ENCODE measurements at regions not wholly inside any gene's neighbourhood (a gene's known extent, or its start where the extent isn't known, plus 50 kb on each side); places are given as distances from the start of the nearest gene placed in this dataset.

GRCh38 chr12:66916189-66916588, 237.3 kb upstream of the GRIP1 start:
- Histone ChIP-seq H3K27me3 (ENCODE audit: control insufficient read depth, insufficient read depth, low read length) (no peaks in the 10 kb centered on the region), H3K36me3 (ENCODE audit: control insufficient read depth in 2 of 3, insufficient read depth in 3 of 3, low read length in 3 of 3) (no peaks in the 10 kb centered on the region), H3K27ac (ENCODE audit: low read depth in 2 of 2, low read length in 2 of 2) (no peak overlapping the region), H3K9ac (ENCODE audit: low read length in 3 of 3) (no peak overlapping the region), H3K4me3 (ENCODE audit: low read length in 3 of 3) (no peak overlapping the region), H3K9me3 (ENCODE audit: control insufficient read depth in 2 of 3, insufficient read depth in 1 of 3, low read length in 3 of 3) (no peaks in the 10 kb centered on the region), H3K4me1 (ENCODE audit: control insufficient read depth in 2 of 3, insufficient read depth in 2 of 3, low read depth in 1 of 3, low read length in 3 of 3) (no peaks in the 10 kb centered on the region)
- DNase-seq, result no peak
- intact Hi-C loops (cut with DNase I), result no loop called here
- TF ChIP-seq, protein P1, sequence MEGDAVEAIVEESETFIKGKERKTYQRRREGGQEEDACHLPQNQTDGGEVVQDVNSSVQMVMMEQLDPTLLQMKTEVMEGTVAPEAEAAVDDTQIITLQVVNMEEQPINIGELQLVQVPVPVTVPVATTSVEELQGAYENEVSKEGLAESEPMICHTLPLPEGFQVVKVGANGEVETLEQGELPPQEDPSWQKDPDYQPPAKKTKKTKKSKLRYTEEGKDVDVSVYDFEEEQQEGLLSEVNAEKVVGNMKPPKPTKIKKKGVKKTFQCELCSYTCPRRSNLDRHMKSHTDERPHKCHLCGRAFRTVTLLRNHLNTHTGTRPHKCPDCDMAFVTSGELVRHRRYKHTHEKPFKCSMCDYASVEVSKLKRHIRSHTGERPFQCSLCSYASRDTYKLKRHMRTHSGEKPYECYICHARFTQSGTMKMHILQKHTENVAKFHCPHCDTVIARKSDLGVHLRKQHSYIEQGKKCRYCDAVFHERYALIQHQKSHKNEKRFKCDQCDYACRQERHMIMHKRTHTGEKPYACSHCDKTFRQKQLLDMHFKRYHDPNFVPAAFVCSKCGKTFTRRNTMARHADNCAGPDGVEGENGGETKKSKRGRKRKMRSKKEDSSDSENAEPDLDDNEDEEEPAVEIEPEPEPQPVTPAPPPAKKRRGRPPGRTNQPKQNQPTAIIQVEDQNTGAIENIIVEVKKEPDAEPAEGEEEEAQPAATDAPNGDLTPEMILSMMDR (IDR thresholded peaks at IDR 0.05; ENCODE audit: borderline replicate concordance, extremely low read depth, insufficient read depth), result no peak
- no peak for FAIRE-seq

- H3K4me3 ChIP-seq (ENCODE audit: low read length in 3 of 3), result no peak overlapping the region
- H3K27ac ChIP-seq (ENCODE audit: low read depth in 2 of 2, low read length in 2 of 2), result no peak overlapping the region
- TF ChIP-seq, protein P1 (IDR thresholded peaks at IDR 0.05; ENCODE audit: borderline replicate concordance, extremely low read depth, insufficient read depth), result no peak
- H3K36me3 ChIP-seq (ENCODE audit: control insufficient read depth in 2 of 3, insufficient read depth in 3 of 3, low read length in 3 of 3), result no peaks in the 10 kb centered on the region
- H3K9ac ChIP-seq (ENCODE audit: low read length in 3 of 3), result no peak overlapping the region
- H3K9me3 ChIP-seq (ENCODE audit: control insufficient read depth in 2 of 3, insufficient read depth in 1 of 3, low read length in 3 of 3), result no peaks in the 10 kb centered on the region
- H3K4me1 ChIP-seq (ENCODE audit: control insufficient read depth in 2 of 3, insufficient read depth in 2 of 3, low read depth in 1 of 3, low read length in 3 of 3), result no peaks in the 10 kb centered on the region
- no peaks in the 10 kb centered on the region for H3K27me3 ChIP-seq (ENCODE audit: control insufficient read depth, insufficient read depth, low read length)
- intact Hi-C loops (cut with DNase I), result no loop called here
- no peak for DNase-seq
- no peak for FAIRE-seq
Observed at GRCh38 chr12:66919466-66919865, 240.6 kb upstream of the GRIP1 start.

- FAIRE-seq (no peak), DNase-seq (no peak)
- no peak overlapping the region for H3K27ac ChIP-seq (ENCODE audit: low read depth in 2 of 2, low read length in 2 of 2)
- intact Hi-C loops (cut with DNase I), result no loop called here
- no peak overlapping the region for H3K9ac ChIP-seq (ENCODE audit: low read length in 3 of 3)
- no peaks in the 10 kb centered on the region for H3K27me3 ChIP-seq (ENCODE audit: control insufficient read depth, insufficient read depth, low read length)
- H3K4me1 ChIP-seq (ENCODE audit: control insufficient read depth in 2 of 3, insufficient read depth in 2 of 3, low read depth in 1 of 3, low read length in 3 of 3), result no peaks in the 10 kb centered on the region
- TF ChIP-seq, protein P1 (IDR thresholded peaks at IDR 0.05; ENCODE audit: borderline replicate concordance, extremely low read depth, insufficient read depth), result no peak
- no peaks in the 10 kb centered on the region for H3K9me3 ChIP-seq (ENCODE audit: control insufficient read depth in 2 of 3, insufficient read depth in 1 of 3, low read length in 3 of 3)
- no peak overlapping the region for H3K4me3 ChIP-seq (ENCODE audit: low read length in 3 of 3)
- H3K36me3 ChIP-seq (ENCODE audit: control insufficient read depth in 2 of 3, insufficient read depth in 3 of 3, low read length in 3 of 3), result no peaks in the 10 kb centered on the region
Observed at GRCh38 chr12:66920205-66920604, 241.3 kb upstream of the GRIP1 start.

DNA sequence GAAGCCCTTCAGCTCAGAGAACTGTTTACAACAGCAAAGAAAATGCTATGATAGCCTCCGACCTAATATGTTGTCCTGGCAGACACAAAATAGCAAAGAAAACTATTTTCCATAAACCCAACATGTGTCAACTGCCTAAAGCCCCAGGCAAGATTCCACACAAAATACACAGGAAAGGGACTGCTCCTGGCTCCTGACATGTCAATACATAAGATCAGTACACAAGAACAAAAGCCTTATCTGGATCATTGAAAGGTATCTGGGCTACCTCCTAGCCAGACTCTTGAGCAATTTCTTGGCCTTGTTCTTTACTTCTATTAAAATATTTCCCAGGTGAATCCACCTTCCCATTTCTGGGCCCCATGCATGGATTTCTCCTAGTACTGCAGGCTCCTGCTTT, 242.3 kb upstream of the GRIP1 start:
- H3K27me3 ChIP-seq (ENCODE audit: control insufficient read depth, insufficient read depth, low read length), result no peaks in the 10 kb centered on the region
- H3K9ac ChIP-seq (ENCODE audit: low read length in 3 of 3), result no peak overlapping the region
- no peaks in the 10 kb centered on the region for H3K9me3 ChIP-seq (ENCODE audit: control insufficient read depth in 2 of 3, insufficient read depth in 1 of 3, low read length in 3 of 3)
- no peaks in the 10 kb centered on the region for H3K36me3 ChIP-seq (ENCODE audit: control insufficient read depth in 2 of 3, insufficient read depth in 3 of 3, low read length in 3 of 3)
- FAIRE-seq, result no peak
- H3K27ac ChIP-seq (ENCODE audit: low read depth in 2 of 2, low read length in 2 of 2), result no peak overlapping the region
- H3K4me1 ChIP-seq (ENCODE audit: control insufficient read depth in 2 of 3, insufficient read depth in 2 of 3, low read depth in 1 of 3, low read length in 3 of 3), result no peaks in the 10 kb centered on the region
- no peak overlapping the region for H3K4me3 ChIP-seq (ENCODE audit: low read length in 3 of 3)
- TF ChIP-seq, protein P1 (IDR thresholded peaks at IDR 0.05; ENCODE audit: borderline replicate concordance, extremely low read depth, insufficient read depth), result no peak
- DNase-seq, result no peak
- intact Hi-C loops (cut with DNase I), result no loop called here

Data from kidney (tissue), 13 donors.